Stimulated activated naive CD4-positive, alpha-beta T cell (primary cell): ENCODE measurements at regions not wholly inside any gene's neighbourhood (a gene's known extent, or its start where the extent isn't known, plus 50 kb on each side); places are given as distances from the start of the nearest gene placed in this dataset.

Experiments used
- DNase-seq, 6 experiments: peaks; one replicate each; lab custom pipeline; 2025; lab: John Stamatoyannopoulos, UW

- no peak for DNase-seq
These were observed 445.3 kb downstream of the HTR7 start for GRCh38 chr10:90412582-90412981.

- no peak for DNase-seq
These were observed 444.6 kb downstream of the HTR7 start for GRCh38 chr10:90413196-90413595.

GRCh38 chr10:90414926-90415325 lies 442.9 kb downstream of the HTR7 start:
- DNase-seq: no peak

GRCh38 chr10:90417029-90417428 lies 440.8 kb downstream of the HTR7 start:
- DNase-seq: no peak

- DNase-seq: no peak
These were observed 440.2 kb downstream of the HTR7 start for GRCh38 chr10:90417476-90418210.

- DNase-seq: no peak
These were observed 438.8 kb downstream of the HTR7 start for GRCh38 chr10:90418869-90419652.

GRCh38 chr10:90420637-90421318 lies 437.1 kb downstream of the HTR7 start:
- DNase-seq: no peak

- no peak for DNase-seq
These were observed 436.0 kb downstream of the HTR7 start for GRCh38 chr10:90421874-90422273.

GRCh38 chr10:90424730-90425129 lies 433.1 kb downstream of the HTR7 start:
- DNase-seq: no peak

- no peak for DNase-seq
These were observed 427.7 kb downstream of the HTR7 start for GRCh38 chr10:90430186-90430585.

- DNase-seq: no peak
These were observed 425.0 kb downstream of the HTR7 start for GRCh38 chr10:90432866-90433265.

- DNase-seq: no peak
These were observed 422.5 kb downstream of the HTR7 start for GRCh38 chr10:90435296-90435695.

- DNase-seq: no peak
These were observed 420.4 kb downstream of the HTR7 start for GRCh38 chr10:90437452-90437851.

GRCh38 chr10:90440870-90441269 lies 417.0 kb downstream of the HTR7 start:
- DNase-seq: no peak

- no peak for DNase-seq
These were observed 414.5 kb downstream of the HTR7 start for GRCh38 chr10:90443342-90443741.

- DNase-seq: no peak
These were observed 410.0 kb downstream of the HTR7 start for GRCh38 chr10:90447831-90448230.

GRCh38 chr10:90450797-90451196 lies 407.0 kb downstream of the HTR7 start:
- no peak for DNase-seq

- DNase-seq: no peak
These were observed 406.6 kb downstream of the HTR7 start for GRCh38 chr10:90451283-90451682.

GRCh38 chr10:90458054-90458453 lies 399.8 kb downstream of the HTR7 start:
- DNase-seq: no peak

GRCh38 chr10:90458571-90458970 lies 399.3 kb downstream of the HTR7 start:
- DNase-seq: no peak

GRCh38 chr10:90461437-90462155 lies 396.2 kb downstream of the HTR7 start:
- DNase-seq: no peak

- no peak for DNase-seq
These were observed 394.9 kb downstream of the HTR7 start for GRCh38 chr10:90462749-90463470.
